NCI-H345 (cell line): ENCODE measurements at regions not wholly inside any gene's neighbourhood (a gene's known extent, or its start where the extent isn't known, plus 50 kb on each side); places are given as distances from the start of the nearest gene placed in this dataset.
A peak's percentile ranks its signal among the peaks of the same experiment; 100 is the strongest.

ENCODE experiments used
- DNase-seq: peaks from one replicate; lab custom pipeline; 2025; lab: John Stamatoyannopoulos, UW

DNA sequence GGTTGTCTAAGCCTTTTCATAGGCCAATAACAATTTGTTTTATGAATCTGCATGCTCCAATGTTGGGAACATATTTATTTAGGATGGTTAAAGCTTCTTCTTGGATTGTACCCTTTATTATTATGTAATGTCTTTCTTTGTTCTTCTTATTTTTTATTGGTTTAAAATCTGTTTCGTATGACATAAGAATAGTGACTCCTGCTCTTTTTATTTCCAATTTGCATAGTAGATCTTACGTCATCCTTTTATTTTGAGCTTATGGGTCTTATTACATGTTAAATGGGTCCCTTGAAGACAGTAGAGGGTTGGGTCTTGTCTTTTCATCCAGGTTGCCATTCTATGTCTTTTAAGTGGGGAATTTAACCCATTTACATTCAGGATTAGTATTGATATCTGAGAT, 561.9 kb upstream of the GHITM start:
- no peak for DNase-seq

DNA sequence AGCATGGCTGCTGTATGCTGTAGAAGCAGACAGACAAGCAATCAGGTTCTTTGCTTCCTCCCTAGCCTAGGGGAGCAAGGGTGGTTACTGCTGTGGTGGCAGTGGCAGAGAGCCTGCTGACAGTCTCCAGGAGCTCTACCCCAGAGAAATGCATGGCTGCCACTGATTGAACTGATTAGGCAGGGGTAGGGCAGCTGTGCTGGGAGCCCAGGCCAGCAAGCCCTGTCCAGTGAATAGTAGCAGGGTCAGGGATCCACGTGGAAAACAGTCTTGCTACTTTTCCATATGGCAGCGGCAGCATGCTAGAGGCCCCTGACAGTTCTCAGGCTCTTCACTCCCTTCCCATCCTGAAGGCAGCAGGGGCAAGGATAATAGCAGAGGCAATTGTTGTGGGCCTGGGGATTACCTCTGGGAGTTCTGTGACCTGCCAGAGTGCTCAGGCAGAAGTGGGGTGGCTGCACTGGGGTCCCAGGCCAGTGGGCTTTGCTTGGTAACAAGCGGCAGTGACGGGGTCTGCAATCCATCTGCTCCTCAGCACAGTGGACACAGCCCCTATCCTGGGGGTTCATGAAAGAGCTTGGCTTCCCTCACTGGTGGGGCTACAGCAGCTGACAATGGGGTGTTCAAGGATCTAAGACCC, 558.8 kb upstream of the GHITM start:
- no peak for DNase-seq

DNA sequence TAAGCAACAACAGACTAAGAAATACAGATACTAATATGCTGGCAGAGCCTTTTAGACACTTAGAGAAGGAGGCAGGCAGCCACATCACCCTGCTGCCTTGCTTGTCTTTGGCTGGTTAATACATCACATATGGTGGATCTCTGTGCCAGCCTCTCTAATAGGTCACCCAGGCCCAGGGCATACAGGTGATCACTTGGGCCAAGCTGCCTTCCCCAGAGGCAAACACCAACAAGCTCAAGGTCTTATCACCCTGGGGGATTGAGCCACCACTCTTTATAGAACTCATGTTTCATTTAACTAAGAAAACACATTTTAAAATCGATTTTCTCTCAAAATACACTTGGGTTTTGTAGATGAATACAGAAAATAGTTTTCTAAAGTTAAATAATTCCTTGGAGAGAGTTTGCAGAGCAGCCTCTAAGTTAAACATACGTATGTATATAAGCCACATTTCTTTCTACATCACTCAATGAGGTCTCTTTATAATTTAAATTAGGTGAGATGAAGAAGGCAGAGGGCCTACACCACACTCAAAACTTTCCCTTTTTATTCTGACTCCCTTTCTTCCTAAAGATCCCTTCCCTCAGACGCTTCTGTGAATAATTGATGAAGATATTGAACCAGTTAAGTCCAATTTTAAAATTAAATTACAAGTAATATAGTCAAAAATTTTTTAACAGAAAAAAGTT, 556.8 kb upstream of the GHITM start:
- DNase-seq, result no peak

DNA sequence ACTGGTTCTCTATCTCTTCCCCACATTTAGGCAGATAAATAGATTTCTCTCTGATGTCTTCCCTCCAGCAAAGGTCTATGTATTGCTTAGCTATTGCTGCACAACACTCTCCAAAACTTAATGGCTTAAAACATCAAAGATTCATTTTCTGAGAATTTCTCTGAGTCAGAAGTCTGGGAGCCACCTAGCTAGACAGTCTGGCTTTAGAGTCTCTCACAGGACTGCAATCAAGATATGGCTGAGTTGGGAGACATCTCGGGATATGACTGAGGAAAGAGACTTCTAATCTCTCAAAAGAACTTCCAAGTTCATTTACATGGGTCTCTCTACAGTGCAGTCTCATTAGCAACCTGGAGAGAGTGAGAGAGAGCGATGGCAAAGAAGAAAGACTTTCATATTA, 553.6 kb upstream of the GHITM start:
- DNase-seq, result no peak

DNA sequence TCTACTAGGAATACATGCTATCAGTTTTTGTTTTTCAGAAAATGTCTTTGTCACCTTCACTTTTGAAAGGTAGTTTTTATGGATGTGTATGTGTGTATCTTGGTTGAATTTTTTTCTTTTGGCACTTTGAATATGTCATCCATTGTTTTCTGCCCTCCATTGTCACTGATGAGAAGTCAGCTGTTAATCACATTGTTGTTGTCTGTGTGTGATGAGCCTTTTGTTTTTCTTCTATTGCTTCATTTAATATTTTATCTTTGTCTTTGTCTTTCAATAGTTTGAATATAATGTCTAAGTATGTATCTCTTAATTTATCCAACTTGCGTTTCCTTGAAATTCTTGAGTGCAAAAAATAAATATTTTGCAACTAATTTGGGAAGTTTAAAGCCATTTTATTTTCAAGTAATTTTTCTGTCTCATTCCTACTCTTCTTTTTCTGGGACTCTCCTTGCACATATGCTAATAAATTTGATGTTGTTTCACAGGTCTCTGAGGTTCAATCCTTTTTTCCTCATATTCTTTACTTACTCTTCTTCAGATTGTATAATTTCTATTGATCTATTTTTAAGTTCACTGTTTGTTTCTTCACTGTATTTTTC, 546.9 kb upstream of the GHITM start:
- no peak for DNase-seq

DNA sequence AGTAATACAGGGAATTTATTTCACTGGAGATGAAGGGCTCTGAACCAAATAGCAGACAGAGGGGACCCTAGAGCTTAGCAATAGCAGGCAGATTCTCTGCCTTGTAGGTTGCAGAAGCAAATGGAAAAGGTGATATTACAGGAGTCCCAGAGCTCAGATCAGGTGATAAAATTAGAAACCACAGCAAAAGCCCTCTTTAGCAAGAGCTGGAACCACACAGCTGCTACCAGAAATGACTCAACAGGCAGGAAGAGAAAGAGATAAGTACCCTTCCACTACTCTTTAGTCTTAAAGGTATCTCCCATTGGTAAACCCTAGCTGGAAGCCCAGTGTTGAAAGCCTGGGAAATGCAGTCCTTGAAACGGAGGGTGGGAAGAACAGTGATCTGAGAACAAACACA, 535.6 kb upstream of the GHITM start:
- no peak for DNase-seq

DNA sequence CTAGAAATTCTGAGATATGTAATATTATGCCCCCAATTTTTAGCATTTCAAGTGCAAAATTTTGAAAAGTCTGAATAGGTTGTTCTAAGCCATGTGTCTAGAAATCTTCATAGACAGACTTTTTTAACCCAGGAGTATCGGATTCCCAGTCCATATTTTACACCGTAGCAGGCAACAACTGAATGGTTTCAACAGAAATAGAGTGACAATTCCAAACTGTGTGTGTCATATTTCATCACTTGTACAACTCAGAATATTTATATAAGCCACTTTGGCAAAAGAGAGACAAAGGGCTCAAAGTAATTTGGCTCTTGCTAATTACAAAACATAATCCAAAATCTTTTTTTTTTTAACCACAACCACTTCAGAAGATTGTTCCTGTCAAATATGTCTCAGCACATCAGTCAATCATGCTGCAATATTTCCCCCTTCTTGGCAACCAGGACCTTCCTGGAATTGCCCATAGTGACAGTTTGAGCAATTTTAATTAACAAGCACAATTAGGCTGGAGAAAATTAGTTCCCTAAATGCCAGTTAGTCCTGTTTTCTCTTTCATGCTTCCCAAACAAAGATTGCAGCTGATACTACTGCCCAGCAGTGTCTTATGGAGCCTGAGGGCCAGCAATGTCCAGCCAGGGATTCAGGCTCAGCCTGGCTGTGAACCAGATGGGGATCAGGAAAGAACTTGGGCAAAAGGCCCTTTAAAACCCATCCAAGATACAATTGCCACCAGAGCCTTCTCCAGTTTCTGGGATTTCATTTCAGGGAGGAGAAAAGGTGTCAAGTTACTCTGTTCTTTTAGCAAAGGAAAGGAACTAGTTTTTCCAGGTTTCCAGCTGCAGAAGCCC, 533.3 kb upstream of the GHITM start:
- DNase-seq, result peak; percentile 15

DNA sequence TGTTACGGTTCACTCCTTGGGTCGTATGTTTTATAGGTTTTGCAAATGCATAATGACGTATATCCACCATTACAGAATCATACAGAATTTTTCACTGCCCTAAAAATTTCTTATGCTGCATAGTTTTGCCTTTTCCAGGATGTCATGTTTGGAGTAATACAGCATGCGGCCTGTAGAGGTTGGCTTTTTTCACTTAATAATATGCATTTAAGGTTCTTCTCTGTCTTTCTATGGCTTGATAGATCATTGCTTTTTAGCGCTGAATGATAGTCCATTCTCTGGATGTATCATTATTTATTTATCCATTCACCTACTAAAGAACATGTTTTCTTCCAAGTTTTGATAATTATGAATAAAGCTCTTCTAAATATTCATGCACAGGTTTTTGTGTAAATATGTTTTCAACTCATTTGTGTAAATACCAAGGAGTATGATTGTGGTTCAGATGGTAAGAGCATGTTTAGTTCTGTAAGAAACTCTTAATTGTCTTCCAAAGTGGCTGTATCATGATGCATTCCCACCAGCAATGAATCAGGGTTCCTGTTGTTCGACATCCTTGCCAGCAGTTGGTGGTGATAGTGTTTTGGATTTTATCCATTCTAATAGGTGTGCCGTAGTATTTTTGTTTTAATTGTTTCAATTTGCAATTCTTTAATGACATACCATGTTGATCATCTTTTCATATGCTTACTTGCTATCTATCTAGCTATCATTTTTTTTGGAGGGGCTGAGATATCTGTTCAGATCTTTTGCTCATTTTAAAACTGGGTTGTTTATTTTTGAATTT, 531.2 kb upstream of the GHITM start:
- no peak for DNase-seq

DNA sequence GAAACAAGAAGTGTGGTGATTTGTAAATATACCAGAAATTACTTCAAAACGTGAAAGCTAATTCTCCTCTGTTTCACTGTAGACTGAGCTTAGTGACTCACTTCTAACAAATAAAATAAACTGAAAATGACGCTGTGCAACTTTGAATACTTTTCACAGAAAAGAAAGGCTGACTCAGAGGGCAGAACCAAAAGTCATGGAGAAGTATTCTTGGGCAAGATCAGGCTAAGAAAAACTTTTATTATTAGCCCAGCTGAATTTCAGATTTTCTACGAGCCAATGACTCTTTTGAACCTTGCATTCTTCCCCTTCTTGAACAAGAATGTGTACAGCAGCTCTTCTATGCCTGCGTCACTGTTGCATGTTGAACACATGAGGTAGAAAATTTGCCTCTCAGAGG, 527.3 kb upstream of the GHITM start:
- no peak for DNase-seq

DNA sequence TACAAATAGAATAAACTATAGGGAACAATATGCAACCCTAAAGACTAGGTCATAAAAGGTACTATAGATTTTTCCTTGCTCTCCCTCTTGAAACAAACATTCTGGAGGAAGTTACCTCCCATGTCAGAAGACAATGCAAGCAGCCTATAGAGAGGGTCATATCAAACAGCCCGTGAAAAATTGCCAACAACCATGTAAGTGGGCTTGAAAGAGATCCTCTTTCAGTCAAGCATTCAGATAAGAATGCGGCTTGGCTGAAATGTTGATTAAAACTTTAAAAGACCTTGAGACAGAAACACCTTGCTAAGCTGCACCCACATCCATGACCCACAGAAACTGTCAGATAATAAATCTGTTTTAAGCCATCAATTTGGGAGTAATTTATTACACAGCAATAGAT, 526.6 kb upstream of the GHITM start:
- DNase-seq, result no peak

DNA sequence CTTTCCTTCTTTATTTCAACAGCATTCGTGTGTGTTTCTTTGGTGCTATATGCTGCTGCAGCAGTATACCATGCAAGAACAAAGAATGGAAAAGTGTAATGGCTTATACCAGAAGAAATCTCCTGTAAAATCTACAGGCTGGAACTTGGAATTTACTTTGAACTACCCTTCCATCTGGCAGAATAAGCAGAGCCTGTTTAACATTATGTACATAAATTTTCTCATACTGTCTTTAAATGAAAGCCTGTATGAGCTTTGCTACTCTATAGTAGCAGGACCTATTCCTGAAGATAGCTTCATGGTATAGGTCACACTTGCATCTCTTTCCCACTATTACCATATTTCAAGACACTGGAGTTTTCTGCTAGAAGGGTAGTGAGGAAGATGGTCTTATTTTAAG, 522.1 kb upstream of the GHITM start:
- DNase-seq, result no peak

DNA sequence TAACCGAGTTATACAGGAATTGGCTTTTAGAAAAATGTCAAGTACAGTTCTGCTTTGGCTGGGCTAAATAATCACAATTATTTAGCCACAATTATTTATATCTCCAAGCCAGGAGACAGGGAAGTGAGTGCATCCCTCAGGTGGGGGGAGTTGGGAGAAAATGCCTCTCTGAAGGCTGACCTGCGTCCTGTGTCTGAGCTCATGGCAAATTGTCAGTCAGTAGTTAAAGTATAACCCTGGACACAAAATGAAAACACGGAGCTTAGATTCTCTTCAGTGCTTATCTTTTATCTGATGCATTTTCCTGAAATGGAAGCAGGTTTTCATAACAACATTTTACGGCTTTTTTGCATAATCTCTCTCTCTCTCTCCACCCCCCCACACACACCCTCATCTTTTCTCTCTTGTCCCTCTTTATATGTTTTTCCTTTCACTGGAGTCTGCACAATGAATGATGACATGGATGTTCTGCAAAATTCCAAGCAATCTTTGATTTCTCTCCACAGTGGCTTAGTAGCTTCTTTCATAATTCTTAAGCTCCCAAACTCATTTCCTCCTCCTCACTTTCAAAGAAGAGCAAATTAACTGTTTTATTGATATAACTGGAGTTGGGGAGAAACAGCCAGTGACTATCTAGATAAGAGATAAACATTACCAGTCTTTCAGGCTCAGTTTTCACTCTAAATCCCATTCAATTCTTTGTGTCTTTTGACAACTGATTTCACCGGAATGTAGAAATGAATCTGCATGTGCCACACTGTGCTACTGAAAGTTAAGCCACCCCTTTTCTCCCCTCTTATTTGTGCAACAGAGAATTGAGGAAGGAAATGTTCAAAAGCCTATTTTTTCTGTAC, 521.4 kb upstream of the GHITM start:
- DNase-seq, result no peak

DNA sequence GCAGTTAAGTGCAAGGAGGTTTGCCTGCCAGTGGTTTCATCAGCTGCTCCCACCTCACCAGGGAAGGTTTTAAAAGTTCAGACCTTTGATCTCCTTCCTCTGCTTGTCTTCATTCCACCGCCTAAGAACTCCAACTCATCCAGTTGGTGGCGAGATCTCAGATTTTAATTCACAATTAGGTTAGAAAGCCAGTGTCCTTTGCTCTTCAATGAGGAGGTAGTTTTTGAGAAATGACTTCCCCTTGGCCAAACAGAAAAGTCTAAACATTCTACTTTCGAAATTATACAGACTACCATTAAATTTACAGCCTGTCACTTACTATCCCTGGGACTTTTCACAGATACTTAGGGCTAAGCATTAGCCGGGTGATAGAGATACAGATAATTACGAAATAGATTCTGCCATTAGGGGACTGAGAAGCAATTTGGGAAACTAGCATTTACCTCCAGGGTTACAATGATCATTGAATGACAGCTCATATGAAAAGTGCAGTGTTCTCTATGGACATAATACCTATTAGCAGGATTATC, 513.4 kb upstream of the GHITM start:
- no peak for DNase-seq

DNA sequence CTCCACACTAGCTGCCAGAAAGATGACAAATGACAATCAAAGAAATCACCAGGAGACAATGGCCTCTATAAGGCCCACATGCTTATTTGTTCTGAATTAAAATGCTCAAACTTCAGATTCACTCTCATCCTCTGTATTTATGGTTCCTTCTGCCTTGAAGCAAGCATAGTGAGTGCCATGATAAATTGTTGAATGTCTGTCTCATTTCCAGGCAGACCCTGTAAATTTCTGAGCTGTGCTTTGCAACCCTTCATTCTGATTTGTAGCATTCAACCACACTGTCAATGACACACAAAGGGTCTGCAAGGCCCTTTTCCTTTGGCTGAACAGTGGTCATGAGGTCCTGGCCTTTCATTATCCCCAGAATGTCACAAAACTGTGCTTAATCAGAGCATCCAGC, 506.6 kb upstream of the GHITM start:
- DNase-seq, result no peak

DNA sequence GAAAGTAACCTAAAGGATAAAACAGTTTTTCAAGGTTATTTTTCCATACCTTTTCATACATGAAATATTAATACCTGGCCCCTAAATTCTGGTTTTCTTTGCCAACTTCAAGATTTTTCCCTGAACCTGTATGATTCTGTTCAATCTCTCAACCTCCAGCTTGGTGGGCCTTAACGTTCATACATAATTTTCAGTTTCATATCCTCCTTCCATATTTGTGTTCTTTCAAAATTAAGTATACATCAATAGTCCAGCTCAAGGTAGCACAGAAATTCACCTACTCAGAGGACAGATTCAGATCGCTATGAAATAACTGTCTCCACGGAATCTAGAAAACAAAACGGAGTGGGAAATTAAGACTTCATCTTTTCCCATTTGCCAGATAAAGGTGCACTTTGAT, 505.8 kb upstream of the GHITM start:
- DNase-seq, result no peak

DNA sequence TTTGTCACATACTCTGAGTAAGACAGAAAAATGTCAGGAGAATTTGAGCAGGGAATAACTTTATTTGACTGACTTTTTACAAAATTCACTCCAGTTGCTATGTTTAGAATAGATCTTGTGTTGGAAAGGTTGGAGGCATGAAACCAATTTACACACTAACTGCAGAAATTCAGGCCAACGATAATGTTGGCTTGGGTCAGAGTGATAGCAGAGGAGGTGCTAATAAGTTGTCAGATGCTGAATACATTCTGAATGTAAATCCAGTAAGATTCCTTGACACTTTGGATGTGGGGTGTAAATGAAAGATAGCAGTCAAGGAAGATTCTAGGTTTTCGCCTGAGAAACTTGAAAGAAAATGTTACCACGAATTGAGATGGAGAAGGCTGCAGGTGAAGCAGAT, 502.5 kb upstream of the GHITM start:
- no peak for DNase-seq

DNA sequence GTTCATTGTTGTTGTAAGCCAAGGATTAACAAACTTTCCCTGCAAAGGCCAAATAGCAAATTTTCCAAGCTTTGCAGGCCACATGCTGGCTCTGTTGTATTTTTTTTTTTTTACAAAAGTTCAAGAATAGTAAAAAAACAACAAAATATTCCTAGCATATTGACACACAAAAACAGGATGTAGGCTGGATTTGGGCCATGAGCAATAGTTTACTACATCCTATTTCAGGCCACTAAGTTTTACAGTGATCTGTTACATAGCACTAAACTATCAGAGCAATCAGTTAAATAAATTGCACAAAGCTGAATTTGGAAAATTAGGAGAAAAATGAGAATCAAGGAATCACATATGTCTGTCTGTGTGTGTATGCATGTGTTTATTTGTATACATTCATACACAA, 491.8 kb upstream of the GHITM start:
- no peak for DNase-seq

DNA sequence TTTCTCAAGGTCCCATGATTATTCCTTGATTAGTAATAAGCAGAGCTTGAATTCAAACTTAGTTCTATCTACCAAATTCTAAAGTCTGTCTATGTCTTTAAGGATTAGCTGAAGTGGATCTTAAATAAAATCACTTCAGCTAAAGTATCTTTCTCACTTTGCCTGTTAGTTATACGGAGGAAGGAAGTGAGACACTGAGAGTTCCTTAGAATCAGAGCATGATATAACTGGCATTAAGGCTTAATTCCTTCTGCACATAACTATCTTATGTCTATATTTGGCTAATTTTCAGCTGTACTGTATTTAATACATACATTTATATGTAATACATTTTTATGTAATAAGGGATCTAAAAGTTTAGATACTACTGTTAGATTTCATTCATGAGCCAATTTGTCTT, 491.1 kb upstream of the GHITM start:
- DNase-seq, result no peak

DNA sequence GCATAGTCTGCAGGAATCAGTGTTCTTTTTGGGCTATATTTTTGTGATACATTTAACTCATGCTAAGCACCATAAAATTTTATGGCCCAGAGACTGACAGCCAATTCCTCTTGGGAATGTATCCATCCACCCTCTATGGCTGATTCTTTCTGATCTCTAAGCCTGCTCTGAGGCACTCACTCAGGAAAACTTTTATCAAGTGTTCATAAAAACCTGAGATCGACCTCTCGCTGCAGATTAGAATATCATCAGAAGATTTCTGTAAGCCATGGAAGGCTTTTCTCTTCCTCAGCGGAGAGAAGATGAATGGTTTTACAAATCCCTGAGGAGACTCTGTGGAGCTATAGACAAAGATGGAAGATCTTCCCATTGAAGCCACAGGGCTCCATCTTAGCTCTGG, 489.8 kb upstream of the GHITM start:
- no peak for DNase-seq

DNA sequence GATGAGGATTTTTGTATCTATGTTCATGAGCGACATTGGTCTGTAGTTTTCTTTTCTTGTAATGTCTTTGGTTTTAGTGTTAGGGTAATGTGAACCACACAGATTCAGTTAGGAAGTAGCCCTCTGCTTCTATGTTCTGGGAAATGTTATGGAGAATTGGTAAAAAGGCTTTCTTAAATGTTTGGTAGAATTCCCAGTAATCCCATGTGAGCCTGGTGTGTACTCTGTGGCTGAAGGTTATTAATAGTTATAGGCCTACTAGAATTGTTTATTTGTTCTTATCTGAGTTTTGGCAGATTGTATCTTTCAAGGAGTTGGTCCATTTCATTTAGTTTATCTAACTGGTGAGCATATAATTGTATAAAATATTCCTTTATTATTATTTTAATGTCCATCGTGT, 484.6 kb upstream of the GHITM start:
- no peak for DNase-seq

DNA sequence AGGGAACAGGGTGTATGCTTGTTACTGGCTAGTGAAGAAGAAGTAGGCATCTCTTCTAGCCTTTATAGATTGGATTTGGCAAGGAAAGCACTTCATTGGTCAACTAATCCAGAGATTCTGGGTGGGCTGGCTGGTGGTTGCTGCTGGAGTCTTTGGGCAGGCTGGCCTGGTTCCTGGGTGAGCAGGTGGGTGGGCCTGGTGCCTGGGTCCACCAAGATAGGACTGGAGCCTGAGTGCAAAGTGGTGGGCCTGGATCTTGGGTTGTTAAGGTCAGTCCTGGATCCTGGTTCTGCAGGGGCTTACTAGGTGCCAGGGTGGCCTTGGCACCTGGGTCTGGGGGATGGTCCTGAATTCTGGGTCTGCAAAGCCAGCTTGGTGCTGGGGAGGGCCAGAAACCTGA, 482.4 kb upstream of the GHITM start:
- no peak for DNase-seq
